Loucy (cell line): ENCODE measurements at regions not wholly inside any gene's neighbourhood (a gene's known extent, or its start where the extent isn't known, plus 50 kb on each side); places are given as distances from the start of the nearest gene placed in this dataset.

Experiments used
- EZH2phosphoT487 ChIP-seq: fragments of 200-600 bp; IDR thresholded peaks from 2 replicates; pipeline ENCODE4 v1.6.1; 2018; ENCODE audit warnings: antibody characterized with exemption, mild to moderate bottlenecking, moderate library complexity, borderline replicate concordance
- TF ChIP-seq, protein P1 (sequence below): fragments of 200-600 bp; sonication (generic); conservative IDR thresholded peaks from 2 replicates; pipeline ENCODE4 v1.5.1; 2014; ENCODE audit warnings: mild to moderate bottlenecking, antibody characterized with exemption, low read length

DNA sequence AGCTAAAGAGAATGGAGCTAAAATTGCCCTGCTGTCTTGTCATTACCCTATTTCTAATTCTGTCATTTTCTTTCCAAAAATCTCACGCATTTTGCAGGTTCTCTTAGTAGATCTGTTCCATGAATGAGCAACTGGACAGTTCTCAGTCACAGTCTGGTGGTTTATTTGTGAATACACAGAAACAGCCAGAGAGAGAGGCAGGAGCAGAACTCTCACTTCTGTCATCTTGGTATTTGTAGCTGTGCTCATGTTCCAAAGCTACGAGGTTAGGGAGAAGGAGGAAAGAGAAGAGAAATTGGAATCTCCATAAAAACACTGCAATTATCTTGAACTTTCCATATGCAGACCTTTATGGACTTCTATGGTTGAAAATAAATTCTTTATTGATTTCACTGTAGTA, 118.0 kb upstream of the OR13F1 start:
- TF ChIP-seq, protein P1, sequence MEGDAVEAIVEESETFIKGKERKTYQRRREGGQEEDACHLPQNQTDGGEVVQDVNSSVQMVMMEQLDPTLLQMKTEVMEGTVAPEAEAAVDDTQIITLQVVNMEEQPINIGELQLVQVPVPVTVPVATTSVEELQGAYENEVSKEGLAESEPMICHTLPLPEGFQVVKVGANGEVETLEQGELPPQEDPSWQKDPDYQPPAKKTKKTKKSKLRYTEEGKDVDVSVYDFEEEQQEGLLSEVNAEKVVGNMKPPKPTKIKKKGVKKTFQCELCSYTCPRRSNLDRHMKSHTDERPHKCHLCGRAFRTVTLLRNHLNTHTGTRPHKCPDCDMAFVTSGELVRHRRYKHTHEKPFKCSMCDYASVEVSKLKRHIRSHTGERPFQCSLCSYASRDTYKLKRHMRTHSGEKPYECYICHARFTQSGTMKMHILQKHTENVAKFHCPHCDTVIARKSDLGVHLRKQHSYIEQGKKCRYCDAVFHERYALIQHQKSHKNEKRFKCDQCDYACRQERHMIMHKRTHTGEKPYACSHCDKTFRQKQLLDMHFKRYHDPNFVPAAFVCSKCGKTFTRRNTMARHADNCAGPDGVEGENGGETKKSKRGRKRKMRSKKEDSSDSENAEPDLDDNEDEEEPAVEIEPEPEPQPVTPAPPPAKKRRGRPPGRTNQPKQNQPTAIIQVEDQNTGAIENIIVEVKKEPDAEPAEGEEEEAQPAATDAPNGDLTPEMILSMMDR: no peak
- TF ChIP-seq EZH2phosphoT487: no peak
